HG03439 (cell line): ENCODE measurements at regions not wholly inside any gene's neighbourhood (a gene's known extent, or its start where the extent isn't known, plus 50 kb on each side); places are given as distances from the start of the nearest gene placed in this dataset.

Experiments
- ATAC-seq: cut with Tn5 transposase; IDR thresholded peaks from one replicate; pipeline ENCODE4 v1.9.1; 2021; ENCODE audit warnings: mild to moderate bottlenecking, moderate library complexity; ENCODE audit not compliant: unreplicated experiment

- no peak for ATAC-seq
Observed at GRCh38 chr11:37689951-37690350, 1091.9 kb upstream of the RAG2 start.

- ATAC-seq, result no peak
Observed at GRCh38 chr11:37688456-37688855, 1090.4 kb upstream of the RAG2 start.

- ATAC-seq, result no peak
Observed at GRCh38 chr11:37687130-37687529, 1089.1 kb upstream of the RAG2 start.

GRCh38 chr11:37671321-37671720 lies 1073.3 kb upstream of the RAG2 start:
- no peak for ATAC-seq

DNA sequence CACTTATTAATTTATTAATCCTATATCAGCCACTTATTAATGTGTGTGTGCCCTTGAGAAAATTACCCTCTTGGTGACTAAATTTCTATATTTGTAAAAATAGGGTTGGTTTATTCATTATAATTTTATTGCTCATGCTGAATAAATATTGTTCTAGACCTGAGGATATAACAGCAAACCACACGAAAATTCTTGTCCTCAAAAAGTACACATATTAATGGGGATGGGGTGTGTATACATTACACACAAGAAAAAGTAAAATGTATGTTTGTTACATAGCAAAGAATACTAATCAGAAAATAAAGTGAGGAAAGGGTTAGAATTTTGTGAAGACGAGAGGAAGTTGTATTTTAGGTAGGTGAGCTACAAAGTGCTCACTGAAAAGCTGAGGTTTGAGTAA lies 1068.9 kb upstream of the RAG2 start:
- no peak for ATAC-seq

DNA sequence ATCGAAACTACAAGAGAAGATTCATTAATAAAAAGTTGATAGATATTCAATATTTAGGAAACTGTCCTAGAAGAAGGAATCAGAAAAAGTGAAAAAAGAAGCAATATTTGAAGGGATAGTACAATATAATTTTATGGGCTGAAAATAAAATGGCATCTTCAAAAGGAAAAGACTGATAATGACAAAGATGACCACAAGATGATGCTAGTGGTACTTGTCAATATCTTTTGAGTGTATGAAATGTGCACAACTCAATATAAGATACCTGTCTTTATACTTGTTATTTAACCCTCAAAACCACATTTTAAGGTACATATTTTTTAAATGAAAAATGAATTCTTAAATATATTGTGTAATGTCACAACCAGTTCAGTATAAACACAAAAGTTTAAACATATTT lies 1059.6 kb upstream of the RAG2 start:
- no peak for ATAC-seq

DNA sequence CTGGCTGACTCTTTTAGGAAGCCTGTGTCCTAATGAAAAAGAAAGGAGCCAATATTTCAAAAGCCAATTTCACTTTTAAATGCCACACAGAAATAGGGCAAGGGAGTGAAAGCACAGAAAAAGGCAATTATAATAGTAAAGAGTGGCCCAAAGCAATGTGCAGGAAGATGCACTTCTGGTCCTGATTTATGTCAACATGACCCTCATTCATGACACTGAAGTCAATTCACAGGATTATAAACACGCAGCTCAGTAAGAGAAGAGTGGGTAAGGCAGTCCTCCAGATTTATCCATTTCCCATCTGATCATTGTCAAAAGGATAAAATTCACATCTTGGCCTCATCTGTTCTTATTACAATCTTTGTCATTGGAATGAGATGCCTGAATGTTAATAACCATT lies 1049.7 kb upstream of the RAG2 start:
- ATAC-seq, result no peak

DNA sequence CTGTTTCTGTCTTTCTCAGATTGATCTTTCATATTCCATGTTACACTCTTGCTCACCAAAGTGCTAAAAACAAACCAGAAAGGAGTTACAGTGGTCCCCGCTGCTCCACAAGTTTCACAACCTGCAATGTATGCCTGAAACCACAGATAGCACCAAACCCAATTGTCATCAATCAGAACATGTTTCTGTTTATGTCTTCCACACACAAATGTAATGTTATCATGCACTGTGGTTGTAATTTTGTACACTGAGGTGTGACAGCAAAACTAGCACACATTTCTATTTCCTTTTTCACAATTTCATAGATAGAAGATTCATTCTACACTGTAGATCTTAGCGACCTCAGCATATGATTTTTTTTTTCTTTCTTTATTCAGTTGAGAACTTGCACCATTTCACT lies 1045.9 kb upstream of the RAG2 start:
- ATAC-seq, result no peak

- no peak for ATAC-seq
Observed at GRCh38 chr11:37642296-37642695, 1044.3 kb upstream of the RAG2 start.

GRCh38 chr11:37632748-37633147 lies 1034.7 kb upstream of the RAG2 start:
- ATAC-seq, result no peak

GRCh38 chr11:37630866-37631265 lies 1032.8 kb upstream of the RAG2 start:
- ATAC-seq, result no peak

DNA sequence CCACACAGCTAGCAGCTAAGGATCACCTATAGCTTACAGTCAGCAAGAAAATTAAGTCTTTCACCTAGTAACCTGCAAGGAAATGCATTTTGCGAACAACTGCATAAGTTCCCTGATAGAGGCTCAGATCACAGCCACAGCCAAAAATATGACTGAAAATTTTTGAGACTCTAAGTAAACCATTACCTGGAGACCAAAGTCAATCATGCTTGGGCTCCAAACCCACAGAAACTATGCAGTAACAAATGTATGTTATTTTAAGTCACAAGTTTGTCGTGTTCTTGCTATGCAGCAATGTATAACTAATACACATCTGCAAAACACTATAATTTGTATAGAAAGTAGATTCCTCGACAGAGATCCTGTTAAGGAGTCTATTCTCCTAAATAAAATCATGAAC lies 1025.7 kb upstream of the RAG2 start:
- no peak for ATAC-seq

- no peak for ATAC-seq
Observed at GRCh38 chr11:37621662-37622061, 1023.6 kb upstream of the RAG2 start.

DNA sequence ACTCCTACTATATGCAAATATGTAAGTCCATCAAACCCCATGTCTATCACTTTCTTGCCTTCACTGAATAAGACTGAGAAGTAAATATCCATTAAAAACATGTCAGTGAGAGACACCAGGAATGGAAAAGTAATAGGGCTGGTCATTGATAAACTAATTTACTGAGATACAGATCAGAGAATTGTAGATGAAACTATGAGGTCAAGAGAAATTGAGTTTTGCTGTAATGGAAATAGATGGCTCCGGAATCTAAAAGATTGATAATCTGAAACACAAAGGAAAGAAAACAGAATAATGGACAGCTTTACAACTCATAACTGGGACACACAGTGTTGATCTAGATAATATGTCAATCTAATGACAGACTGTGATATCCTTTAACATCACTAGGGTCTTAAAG lies 1018.3 kb upstream of the RAG2 start:
- ATAC-seq, result no peak

- no peak for ATAC-seq
Observed at GRCh38 chr11:37613031-37613430, 1015.0 kb upstream of the RAG2 start.

GRCh38 chr11:37612146-37612545 lies 1014.1 kb upstream of the RAG2 start:
- no peak for ATAC-seq

DNA sequence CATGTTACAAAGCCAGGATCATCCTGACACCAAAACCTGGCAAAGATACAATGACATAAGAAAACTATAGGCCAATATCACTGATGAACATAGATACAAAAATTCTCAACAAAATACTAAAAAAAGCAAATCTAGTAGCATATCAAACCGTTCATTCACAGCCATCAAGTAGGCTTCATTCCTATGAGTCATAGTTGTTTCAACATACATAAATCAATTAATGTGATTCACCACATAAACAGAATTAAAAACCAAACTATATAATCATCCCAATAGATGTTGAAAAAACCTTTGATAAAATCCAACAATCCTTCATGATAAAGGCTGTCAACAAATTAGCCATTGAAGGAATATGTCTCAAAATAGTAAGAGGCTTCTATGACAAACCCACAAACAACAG lies 1007.2 kb upstream of the RAG2 start:
- no peak for ATAC-seq

DNA sequence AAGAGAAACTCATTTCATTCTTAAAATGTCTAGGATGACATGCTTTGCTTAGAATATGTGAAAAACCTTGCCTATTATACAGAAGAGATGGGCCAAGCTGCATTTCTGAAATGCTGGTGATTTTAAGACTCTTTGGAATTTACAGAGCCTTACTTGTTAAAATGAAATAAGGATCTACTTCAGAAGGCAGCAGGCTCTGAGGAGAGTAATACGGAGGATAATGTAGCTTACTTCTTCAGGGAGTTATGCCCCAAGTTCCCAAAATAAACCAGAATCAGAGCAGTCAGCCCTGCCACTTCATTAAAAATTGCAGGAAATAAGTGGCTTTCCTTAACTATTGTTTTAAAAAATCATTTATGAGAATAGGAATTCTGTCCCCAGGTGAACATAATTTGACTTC lies 1000.3 kb upstream of the RAG2 start:
- no peak for ATAC-seq

GRCh38 chr11:37597776-37598175 lies 999.7 kb upstream of the RAG2 start:
- no peak for ATAC-seq

DNA sequence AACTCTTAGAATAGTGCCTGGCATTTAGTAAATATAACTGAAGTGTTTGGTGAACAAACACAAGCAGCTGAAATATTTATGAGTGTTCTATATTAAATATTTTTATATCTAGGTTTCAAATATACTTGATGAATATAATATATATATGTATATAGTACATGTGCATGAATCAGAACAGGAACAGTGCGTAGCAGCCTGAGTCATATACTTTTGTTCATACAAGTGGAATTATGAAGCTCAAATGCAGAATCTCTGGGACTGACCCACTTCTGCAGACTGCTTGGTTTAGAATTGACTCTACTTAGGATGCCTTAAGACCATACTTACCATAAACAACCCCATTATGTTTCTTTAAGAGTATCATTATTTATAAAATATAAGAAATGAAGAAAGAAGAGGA lies 997.8 kb upstream of the RAG2 start:
- ATAC-seq, result no peak

DNA sequence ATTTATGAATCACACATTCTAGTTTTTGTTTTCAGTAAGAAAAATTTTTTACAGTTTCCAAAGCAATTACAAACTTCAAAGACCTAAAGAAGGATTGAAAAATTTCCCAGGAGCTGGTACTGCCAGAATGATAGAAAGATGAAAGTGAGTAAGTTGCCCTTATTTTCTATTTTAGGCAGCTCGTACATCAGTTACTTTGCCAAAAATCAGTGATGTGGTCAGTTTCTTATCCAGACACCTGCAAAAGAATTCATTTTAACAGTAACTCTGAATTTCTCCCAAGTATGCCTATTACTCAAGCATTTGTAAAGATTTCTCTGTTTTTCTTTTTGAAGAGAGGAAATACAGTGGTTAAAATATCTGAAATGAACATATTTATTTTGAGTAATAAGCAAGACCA lies 976.3 kb upstream of the RAG2 start:
- ATAC-seq, result no peak

DNA sequence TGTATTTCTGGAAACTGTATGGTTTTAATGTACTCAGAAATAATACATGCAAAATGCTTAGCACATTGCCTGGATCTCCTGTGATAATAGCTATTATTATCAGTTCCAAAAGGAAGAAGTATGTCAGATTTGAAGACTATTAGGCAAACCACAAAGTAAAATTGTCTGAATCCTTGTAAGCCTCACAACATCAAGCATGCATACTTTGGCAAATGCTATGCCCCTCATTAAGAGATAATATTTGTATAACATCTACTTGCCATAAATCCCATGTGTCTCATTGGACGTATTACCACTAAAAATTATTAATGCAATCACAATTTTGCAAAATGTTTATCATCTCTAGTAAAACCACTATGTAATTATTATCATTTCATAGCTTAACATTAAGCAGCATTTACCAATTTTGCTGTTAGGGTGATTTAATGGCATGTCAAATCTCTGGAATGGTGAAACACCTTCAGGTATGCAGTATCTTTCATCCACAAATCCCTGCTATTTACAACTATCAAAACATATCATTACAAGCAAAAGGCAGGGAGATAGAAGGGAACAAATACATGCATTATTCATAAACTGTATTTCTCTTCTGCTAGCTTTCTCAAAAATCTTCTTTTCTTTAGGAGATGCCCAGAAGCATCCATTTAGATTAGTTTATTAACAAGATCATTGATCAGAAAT lies 974.6 kb upstream of the RAG2 start:
- no peak for ATAC-seq

DNA sequence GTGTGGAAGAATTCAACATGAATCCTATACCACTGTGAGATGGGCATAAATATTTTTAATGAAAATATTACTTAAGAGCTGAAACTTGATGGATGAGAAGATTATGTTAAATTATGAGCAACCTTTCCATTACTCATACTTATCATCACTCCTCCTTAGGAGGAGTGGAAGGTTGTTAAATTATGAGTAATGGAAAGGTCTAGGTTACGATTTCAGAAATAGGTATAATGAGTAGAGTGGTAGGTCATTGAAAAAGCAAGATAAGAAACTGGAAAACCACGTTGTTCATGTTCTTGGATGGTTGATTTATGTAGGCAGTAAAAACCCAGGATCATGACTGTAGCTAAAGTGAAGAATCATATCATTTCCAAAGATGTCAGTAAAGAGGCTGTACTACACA lies 973.2 kb upstream of the RAG2 start:
- no peak for ATAC-seq
